ENCODE measurements at regions not wholly inside any gene's neighbourhood (a gene's known extent, or its start where the extent isn't known, plus 50 kb on each side); places are given as distances from the start of the nearest gene placed in this dataset.
"Not testable (repeated sequence)": the region's sequence is repeated elsewhere in the genome, so short reads cannot be mapped to it uniquely, and the experiment has no call there.

DNA sequence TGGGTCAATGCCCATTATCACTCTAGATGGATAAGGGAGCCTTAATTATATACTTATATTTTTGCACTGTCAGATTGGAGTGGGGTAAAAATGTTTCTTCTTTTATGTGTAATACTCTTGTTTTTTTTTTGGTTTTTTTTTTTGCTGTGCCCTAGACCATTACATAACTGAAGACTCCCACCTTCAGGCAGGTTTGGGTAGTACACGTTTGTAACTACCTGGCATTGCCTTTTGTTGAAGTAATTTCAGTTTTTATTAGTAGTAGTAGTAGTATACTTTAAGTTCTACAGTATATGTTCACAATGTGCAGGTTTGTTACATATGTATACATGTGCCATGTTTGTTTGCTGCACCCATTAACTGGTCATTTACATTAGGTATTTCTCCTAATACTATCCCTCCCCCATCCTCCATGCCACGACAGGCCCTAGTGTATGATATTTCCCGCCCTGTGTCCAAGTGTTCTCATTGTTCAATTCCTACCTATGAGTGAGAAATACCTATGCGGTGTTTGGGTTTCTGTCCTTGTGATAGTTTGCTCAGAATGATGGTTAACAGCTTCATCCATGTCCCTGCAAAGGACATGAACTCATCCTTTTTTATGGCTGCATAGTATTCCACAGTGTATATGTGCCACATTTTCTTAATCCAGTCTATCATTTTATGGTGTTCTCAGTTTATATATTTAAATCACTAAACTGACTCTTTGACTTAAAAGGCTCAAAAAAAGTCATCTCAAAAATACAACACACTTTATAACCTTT lies 109.2 kb upstream of the FBXO28 start:
- DNase-seq (ENCODE audit: low read depth); H3K4me3 ChIP-seq (ENCODE audit: low read depth, low read length): not testable (repeated sequence)

DNA sequence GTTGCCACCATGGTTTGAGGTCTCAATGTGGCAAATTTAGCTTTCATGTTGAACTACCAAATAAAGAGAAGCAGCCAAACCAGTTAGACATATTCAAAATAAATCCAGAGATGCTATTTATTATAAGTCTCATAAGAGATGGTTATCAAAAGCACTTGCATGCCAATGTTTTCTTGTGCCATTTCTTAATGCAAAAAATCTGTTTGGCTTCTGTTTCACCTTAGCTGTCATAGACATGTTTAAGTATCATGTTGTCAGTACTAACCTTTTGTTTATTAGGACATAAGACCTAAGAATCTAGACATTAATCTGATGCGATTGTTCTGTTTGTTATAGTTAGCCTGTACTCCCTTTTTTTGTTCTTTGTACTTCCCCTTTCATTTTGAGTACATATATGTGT lies 110.0 kb upstream of the FBXO28 start:
- not testable (repeated sequence) for DNase-seq (ENCODE audit: low read depth); H3K4me3 ChIP-seq (ENCODE audit: low read depth, low read length)

DNA sequence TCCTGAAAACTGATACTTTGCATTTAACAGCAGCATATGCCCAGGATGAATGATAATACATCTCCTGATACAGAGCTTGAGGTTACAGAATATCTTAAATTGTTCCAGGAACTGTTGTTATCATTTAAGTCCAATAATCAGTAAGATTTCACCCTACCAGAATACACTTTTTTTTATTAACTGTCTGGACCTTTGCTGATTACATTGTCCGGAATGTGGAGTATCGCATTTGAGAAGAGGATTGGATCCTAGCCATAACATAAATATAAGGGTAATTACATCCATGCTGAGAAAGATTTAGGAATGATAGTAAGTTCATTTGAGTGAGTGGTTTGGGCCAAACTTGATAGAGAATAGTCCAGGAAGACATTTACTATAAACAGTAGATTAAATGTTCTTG lies 112.2 kb upstream of the FBXO28 start:
- H3K4me3 ChIP-seq (ENCODE audit: low read depth, low read length) = not testable (repeated sequence)

DNA sequence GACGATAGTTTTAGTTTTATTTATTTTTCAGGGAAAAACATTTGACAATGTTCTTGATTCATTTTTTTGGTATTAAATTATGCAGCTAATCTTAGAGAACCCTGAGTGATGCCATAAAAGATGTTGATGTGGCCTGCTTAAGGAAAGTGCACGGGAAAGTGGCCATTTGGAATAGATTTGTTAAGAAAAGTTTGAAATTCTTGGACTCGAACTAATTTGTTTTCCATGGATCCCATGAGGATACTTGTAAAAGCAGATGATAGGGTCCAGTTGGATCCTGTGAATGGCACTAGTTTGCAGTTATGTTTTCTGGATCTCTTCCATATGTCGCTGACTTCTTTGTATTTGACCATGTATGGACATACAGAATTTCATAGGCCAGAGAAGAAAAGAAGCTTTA lies 114.2 kb upstream of the FBXO28 start:
- H3K4me3 ChIP-seq (ENCODE audit: low read depth, low read length); DNase-seq (ENCODE audit: low read depth): not testable (repeated sequence)

More for the DNA sequence above, 112.2 kb upstream of the FBXO28 start:
- not testable (repeated sequence) for DNase-seq (ENCODE audit: low read depth)

DNA sequence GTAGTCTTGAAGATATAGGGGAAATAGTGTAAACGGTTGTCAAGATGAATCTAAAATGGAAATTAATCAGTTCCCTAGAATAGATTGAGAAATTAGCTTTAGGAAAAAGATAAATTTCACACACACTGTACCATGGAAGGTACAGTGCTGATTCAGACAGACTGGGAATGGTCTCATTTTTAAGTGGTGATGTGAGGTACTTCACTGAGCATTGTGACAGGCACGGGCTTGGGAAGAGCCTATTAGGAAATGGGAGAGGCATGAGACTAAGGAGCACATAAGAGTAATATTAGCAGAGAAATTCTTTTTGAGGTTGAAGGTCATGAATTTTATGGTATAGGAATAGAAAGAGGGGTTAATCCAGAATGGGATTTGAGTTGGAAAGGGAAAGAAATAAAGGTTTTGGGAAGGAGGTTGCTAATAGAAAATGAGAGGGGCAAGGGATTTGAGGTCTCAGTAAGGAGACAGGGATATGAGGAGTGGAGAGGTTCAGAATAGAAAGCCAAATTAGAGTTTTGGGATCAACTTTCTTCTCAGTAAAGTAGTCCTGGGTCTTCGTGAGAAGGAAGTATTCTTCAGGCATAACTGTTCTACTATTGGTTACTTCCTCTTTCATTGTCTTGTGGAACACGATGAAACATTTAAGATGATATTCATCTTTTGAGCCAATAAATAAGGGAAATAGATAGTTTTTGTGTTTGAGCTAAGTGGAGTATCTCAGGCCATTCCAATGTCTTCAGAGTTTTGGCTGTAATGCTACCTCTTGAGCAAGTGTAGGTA lies 115.0 kb upstream of the FBXO28 start:
- not testable (repeated sequence) for DNase-seq (ENCODE audit: low read depth); H3K4me3 ChIP-seq (ENCODE audit: low read depth, low read length)

DNA sequence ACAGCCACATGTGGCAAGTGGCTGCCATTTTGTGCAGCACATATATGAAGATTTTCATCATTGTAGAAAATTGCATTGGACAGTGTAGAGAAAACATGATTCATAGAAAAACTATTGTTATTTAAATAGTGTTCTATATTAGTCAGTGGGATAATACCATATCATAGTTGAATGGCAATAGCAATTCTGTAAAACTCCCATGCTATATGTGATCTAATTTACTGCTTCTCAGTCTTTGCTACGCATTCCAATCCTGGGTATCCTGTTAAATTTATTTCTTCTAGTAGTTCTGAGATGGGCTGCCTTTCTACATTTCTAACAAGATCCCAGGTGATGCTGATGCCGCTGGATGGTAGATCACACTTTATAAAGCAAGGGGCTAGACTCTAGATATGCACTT lies 117.5 kb upstream of the FBXO28 start:
- H3K4me3 ChIP-seq (ENCODE audit: low read depth, low read length) = not testable (repeated sequence)

DNA sequence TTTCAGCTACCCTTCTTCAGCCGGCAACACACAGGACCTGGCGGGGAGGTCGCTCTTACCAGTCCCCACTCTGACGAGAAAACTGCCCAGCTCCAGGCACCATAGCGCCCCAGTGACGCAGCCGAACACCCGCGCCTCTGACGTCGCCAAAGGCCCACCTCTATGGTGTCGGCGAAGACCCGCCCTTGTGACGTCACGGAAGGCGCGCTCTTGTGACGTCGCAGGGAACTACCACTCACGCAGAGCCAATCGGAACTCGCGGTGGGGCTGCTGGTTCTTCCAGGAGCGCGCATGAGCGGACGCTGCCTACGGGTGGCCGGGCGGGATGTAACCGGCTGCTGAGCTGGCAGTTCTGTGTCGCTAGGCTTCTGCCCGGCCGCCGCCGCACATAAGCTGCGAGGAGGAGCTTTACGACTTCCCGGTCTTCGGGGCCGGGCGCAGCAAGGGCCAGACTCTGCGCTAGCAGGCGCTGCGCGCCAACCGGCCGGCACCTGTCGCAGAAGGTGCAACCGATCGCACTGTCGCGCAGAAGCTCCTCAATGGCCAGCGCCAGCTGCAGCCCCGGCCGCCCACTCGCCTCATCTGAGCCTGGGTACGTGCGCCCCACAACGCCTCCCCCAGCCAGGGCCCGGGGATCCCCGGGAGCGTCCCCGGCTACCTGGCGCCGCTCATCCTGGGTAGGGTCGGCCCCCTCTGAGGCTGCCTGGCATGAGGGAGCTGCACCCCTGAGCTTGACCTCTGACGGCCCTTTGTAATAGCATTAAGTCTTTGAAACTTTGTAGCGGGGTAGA lies 121.3 kb upstream of the FBXO28 start:
- peak; percentile 97 for DNase-seq (ENCODE audit: low read depth)
- peak overlapping the region; percentile 68 for H3K4me3 ChIP-seq (ENCODE audit: low read depth, low read length)

More for the DNA sequence above, 117.5 kb upstream of the FBXO28 start:
- DNase-seq (ENCODE audit: low read depth) = not testable (repeated sequence)

DNA sequence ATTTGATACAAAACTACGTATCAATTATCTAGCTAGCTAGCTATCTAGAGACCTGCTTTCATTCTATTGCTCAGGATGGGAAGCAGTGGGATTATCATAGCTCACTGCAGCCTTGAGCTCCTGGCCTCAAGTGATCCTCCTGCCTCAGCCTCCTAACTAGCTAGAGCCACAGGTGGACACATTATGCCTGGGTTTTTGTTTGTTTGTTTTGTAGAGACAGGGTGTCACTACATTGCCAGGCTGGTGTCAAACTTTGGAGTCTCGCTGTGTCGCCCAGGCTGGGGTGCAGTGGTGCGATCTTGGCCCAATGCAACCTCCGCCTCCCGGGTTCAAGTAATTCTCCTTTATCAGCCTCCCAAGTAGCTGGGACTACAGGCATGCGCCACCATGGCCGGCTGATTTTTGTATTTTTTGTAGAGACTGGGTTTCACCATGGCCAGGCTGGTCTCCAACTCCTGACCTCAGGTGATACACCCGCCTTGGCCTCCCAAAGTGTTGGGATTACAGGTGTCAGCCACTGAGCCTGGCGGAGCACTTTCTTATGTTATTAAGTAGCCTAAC lies 122.5 kb upstream of the FBXO28 start:
- not testable (repeated sequence) for H3K4me3 ChIP-seq (ENCODE audit: low read depth, low read length); DNase-seq (ENCODE audit: low read depth)

DNA sequence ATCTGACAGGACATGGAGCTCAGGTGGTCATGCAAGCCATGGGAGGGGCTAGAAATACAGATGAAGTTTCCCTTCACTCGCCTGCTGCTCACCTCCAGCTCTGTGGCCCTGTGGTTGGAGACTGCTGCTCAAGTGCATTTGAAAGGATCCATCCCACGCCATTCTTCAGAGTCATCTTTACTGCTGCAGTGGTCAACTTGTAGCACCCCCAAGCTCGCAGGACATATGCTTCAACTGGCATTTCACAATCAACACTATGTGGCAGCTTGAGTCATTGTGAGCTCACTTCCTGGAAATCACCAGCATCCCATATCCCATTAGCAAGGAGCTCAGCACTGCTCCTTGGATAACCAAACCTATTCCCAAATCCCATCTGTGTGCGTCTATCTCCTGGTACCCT lies 116.2 kb upstream of the TP53BP2 start:
- H3K4me3 ChIP-seq (ENCODE audit: low read depth, low read length); DNase-seq (ENCODE audit: low read depth): not testable (repeated sequence)

DNA sequence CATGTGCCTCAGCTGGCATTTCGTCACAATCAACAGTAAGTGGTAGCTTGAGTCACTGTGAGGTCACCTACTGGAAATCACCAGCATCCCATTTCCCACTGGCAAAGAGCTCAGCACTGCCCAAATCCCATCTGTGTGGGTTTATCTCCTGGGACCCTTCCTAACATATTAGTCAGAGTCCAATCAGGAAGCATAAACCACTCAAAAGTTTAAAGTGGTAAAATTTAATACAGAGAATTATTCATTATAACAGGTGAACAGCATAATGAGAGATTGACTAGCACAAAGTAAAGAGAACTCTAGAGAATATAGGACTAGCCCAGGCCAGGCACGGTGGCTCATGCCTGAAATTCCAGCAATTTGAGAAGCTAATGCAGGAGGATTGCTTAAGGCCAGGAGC lies 107.1 kb upstream of the TP53BP2 start:
- not testable (repeated sequence) for H3K4me3 ChIP-seq (ENCODE audit: low read depth, low read length); DNase-seq (ENCODE audit: low read depth)

DNA sequence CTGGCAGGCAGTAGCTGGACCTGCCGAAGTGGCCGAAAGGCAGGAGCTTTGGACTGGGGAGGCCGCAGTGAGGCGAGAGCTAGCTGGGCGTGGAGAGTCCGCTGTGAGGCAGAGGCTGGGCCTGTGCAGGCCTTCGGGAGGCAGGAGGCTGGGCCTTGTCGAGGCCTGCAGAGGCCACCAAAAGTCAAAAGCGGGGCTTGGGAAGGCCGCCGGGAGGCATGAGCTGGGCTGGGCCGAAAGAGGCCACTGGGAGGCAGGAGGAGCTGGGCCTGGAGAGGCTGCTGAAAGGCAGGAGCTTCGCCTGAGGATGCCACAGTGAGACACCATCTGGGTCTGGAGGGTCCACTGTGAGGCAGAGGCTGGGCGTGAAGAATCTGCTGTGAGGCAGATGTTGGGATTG lies 105.8 kb upstream of the TP53BP2 start:
- not testable (repeated sequence) for H3K4me3 ChIP-seq (ENCODE audit: low read depth, low read length); DNase-seq (ENCODE audit: low read depth)

DNA sequence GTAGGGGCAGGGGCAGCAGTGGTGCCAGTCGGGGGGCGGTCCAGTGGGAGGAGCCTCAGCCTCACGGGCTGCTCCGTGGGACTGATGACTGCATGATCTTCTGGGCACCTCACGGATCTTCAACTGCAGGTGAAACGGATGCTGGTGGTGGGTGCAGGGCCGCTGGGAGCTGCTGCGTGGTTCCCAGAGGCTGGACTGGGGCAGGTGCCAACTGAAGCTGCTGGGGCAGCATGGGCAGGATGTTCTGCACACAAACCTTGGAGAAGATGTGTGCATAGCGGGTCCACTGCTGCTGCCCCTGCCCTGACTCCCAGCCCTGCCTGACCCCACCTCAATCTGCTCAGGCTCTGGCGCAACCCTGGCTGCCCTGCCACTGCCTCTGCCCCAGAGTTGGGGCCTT lies 104.2 kb upstream of the TP53BP2 start:
- not testable (repeated sequence) for H3K4me3 ChIP-seq (ENCODE audit: low read depth, low read length); DNase-seq (ENCODE audit: low read depth)

DNA sequence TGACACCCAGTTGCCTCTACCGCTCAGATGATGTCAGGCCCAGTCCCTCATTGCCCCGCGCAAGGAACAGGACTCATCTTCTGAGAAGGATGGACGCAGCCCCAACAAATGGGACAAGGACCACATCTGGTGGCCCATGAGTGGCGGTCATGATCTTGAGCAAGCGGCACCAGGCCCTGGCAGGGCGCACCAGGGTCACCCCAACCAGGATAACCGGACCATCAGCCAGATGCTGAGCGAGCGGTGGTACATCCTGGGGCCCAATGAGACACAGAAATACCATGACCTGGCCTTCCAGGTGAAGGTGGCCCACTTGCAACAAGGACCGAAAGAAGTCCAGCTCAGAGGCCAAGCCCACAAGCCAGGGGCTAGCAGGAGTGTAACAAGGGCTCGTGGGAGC lies 102.3 kb upstream of the TP53BP2 start:
- H3K4me3 ChIP-seq (ENCODE audit: low read depth, low read length); DNase-seq (ENCODE audit: low read depth): not testable (repeated sequence)

DNA sequence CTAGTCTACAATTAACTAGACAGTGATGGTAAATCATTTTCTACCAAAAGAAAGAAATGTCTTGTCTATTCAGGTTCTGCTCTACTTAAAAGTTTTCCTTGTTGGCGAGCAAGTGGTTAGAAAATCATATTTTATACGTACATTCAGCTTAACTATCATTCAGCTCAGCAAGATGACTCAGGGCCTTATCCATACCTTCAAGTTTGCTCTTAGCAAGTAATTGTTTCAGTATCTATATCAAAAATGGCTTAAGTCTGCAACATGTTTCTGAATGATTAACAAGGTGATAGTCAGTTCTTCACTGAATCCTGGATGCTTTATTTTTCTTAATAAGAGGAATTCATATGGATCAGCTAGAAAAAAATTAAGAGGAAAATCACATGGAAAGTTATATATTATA lies 90.8 kb upstream of the TP53BP2 start:
- not testable (repeated sequence) for H3K4me3 ChIP-seq (ENCODE audit: low read depth, low read length); DNase-seq (ENCODE audit: low read depth)

DNA sequence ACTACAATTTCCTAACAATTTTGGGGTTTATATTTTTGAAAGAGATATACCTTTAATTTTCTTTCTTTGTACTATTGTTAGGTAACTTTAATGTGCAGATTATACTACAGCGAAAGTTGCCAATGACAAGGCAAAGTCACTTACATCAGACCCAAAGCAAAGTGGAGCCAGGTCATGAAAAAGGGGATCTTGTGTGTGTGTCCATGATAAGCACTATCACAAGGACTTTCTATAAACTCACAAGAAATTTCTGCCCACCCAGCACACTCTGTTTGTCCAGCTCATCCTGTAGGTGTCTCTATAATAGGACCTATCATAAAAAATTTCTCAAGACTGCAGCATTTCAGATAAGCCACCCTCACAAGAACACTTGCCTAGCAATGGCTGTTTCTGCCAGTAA lies 85.7 kb upstream of the TP53BP2 start:
- DNase-seq (ENCODE audit: low read depth) = not testable (repeated sequence)

DNA sequence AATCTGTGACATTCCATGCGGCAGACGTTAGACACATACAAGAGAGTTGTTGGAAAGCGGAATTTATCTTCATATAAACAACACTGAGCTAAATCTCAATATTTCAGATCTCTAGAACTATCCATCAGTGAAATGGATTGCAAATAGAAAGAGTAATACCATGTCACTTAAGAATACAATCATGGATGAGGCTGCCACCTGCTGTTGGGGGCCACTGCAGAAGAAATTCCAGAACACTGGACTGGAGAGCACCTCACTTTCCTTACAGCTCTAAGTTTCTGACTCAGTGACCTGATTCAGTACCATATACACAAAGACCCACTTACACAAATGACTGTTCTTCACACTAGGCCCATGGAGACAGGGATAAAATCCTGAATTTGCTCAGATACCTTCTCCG lies 75.1 kb upstream of the TP53BP2 start:
- DNase-seq (ENCODE audit: low read depth); H3K4me3 ChIP-seq (ENCODE audit: low read depth, low read length): not testable (repeated sequence)

More for the DNA sequence above, 85.7 kb upstream of the TP53BP2 start:
- not testable (repeated sequence) for H3K4me3 ChIP-seq (ENCODE audit: low read depth, low read length)

DNA sequence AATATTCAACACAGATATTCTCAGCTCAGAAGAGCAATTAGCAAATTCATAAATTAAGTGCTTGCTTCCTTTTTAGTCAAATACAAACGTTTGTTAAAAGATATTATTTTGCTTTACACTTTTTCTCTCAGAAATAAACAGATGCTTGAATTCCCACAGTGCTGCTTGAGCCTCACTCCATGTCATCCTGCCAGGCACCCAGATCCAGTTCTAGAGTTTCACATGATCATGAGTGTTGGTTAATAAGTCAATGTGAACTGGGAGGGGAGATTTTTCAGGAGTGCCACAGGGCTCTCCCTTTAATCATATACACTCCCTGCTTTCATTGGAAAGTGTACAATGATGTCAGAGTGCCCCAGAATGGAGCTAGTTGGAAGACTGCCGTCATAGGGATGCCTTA lies 69.7 kb upstream of the TP53BP2 start:
- not testable (repeated sequence) for DNase-seq (ENCODE audit: low read depth); H3K4me3 ChIP-seq (ENCODE audit: low read depth, low read length)

DNA sequence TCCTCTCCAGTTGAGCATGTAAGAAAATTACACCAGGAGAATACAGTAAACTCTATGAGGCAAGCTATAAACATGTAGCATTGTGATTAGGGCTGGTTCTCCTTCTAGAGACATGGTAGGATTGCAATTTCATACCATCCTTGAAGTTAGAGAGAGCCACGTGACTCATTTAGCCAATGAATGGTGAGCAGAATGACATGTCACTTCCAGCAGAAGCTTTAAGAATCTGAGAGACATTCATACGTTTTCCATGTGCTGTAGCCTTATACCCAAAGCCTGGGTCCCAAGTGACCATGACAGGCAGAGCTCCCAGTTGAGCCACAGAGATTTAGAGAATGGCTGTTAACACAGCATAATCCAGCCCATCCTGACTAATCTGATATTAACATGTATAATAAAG lies 68.0 kb upstream of the TP53BP2 start:
- H3K4me3 ChIP-seq (ENCODE audit: low read depth, low read length); DNase-seq (ENCODE audit: low read depth): not testable (repeated sequence)

Data from GM12864 (cell line).